Cardiac fibroblast (primary cell): ENCODE measurements at regions not wholly inside any gene's neighbourhood (a gene's known extent, or its start where the extent isn't known, plus 50 kb on each side); places are given as distances from the start of the nearest gene placed in this dataset.

Experiments used
- DNase-seq, 2 donors: peaks; one replicate each; pipeline versions ENCODE4 v3.0.0 to v3.0.0-alpha.2; 2010; ENCODE audit warnings: low read depth in 2 of 2
- H3K4me3 ChIP-seq, 2 donors: replicated peaks in 1 of 2; 1 replicate in 1 of 2; 2 replicates in 1 of 2; pipeline ENCODE4 v1.5.1; 2011; ENCODE audit warnings: low read depth in 2 of 2, low read length in 2 of 2, mild to moderate bottlenecking in 2 of 2, moderate library complexity in 1 of 2
- TF ChIP-seq, protein P1 (sequence below): IDR thresholded peaks from one replicate; pipeline ENCODE4 v1.5.1; 2011; ENCODE audit warnings: low read depth, mild to moderate bottlenecking, low read length, inconsistent platforms

DNA sequence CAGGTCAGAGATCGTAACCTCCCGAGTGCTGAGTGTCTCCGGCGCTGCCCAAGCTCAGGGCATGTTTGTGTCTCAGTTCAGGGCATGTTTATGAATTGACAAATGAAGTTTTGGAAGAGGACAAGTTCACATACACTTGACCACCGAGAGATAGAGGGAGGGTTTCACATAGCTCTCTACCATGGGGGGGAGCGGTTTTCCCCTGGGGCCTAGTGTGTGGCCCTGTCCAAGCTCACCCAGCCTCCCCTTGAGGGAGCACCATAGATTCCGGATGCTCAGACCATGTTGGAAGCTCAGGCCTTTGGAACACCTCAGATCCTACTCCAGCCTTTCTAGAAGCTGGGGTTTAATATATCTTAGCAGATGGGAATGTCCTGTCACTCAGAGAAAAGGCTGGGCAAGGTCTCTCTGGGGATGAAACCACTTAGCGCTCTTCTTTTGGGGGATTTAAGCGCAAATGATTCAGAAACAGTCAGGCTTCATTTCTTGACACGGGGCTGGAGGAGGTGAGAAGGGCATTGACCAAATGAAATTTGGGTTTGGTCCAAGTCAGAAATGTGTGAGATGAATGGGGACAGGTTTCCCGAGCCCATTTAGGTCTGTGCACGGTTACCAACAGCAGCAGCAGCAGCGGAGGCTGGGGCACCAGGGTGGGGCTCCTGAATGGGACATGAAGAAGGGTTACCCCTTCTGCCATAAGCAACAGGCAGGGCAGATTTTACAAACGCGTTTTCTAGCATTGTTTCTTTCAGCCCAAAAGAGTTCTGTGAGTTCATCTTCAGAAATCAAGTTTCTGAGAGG, 96.6 kb downstream of the METRNL start:
- TF ChIP-seq, protein P1, sequence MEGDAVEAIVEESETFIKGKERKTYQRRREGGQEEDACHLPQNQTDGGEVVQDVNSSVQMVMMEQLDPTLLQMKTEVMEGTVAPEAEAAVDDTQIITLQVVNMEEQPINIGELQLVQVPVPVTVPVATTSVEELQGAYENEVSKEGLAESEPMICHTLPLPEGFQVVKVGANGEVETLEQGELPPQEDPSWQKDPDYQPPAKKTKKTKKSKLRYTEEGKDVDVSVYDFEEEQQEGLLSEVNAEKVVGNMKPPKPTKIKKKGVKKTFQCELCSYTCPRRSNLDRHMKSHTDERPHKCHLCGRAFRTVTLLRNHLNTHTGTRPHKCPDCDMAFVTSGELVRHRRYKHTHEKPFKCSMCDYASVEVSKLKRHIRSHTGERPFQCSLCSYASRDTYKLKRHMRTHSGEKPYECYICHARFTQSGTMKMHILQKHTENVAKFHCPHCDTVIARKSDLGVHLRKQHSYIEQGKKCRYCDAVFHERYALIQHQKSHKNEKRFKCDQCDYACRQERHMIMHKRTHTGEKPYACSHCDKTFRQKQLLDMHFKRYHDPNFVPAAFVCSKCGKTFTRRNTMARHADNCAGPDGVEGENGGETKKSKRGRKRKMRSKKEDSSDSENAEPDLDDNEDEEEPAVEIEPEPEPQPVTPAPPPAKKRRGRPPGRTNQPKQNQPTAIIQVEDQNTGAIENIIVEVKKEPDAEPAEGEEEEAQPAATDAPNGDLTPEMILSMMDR, result no peak
- H3K4me3 ChIP-seq, result no peak overlapping the region
- DNase-seq, result no peak

DNA sequence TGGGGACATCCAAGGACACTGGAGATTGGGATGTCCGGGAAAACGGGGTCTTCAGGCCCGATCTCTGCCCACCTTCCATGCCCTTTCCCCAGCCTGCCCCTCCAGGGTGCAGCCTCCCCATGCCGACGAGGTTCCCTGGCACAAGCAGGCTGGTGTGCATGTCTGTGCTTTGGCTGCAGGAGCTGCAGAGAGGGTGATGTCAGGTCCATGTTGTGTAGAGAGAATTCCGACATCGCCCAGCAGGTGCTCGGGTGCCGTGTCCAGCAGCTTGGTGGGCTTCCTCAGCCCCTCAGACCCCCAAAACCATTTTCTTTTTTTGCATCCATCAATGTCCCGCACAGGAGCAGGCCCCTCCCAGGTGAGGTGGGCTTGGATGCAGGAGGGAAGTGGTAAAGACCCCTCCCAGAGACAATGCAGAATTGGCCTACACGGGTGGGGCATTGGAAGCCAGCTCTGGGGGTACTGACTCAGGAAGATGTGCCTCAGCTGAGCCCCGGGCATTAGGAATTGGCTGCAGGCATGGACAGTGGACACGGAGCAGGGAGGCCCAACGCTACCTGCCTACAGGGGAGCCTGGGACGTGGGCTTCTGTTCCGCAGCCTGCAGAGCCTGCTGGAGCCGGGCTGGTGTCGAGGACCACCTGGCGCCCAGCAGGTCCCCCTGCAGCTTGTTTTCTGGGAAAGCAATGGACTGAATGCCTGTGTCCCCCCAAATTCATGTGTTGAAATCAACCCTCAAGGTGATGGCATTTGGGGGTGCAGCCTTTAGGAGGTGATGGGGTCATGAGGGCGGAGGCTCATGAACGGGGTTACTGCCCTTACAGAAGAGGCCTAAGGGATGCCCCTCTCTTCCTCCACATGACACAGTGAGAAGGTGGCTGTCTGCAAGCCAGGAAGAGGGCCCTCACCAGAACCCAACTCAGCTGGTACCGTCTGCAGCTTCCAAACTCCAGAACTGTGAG, 97.5 kb downstream of the METRNL start:
- DNase-seq, result no peak
- TF ChIP-seq, protein P1, result no peak
- no peak overlapping the region for H3K4me3 ChIP-seq

- DNase-seq, result no peak
- TF ChIP-seq, protein P1, result no peak
- no peak overlapping the region for H3K4me3 ChIP-seq
Measured at GRCh38 chr17:83177611-83178532, 98.5 kb downstream of the METRNL start.

- TF ChIP-seq, protein P1, result no peak
- DNase-seq, result no peak
- no peak overlapping the region for H3K4me3 ChIP-seq
Measured at GRCh38 chr17:83178533-83179304, 99.3 kb downstream of the METRNL start.

DNA sequence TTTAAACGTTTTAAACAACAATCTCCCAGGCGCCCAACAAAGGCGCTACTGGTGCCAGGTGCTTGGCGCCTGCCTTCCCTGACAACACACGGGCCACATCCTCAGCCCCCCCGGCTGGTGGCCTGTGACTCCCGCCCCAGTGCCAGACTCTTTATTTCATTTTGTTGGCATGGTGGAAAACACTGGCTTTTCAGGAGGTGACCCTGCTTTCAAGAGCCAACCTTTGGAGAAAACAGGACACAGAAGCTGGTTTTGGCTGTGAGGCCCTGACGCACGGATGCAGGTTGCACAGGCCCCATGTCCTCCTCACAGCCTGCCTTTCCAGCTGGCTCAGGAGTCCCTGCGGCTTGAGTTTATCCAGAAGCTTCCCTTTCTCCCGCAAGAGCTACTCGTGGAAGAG, 100.0 kb downstream of the METRNL start:
- TF ChIP-seq, protein P1, result no peak

More for the DNA sequence above, 100.0 kb downstream of the METRNL start:
- no peak for DNase-seq
- no peak overlapping the region for H3K4me3 ChIP-seq
